Colonic mucosa (tissue), 4 donors: ENCODE measurements at regions not wholly inside any gene's neighbourhood (a gene's known extent, or its start where the extent isn't known, plus 50 kb on each side); places are given as distances from the start of the nearest gene placed in this dataset.

Experiments
- DNase-seq: peaks from one replicate; pipeline ENCODE4 v3.0.0-alpha.2; 2020
- H3K27ac ChIP-seq: fragments of 200-600 bp; one replicate; pipeline ENCODE4 v1.8.0; 2021
- H3K27me3 ChIP-seq: fragments of 200-600 bp; one replicate; pipeline ENCODE4 v1.8.0; 2021
- H3K36me3 ChIP-seq: fragments of 200-600 bp; one replicate; pipeline ENCODE4 v1.8.0; 2021
- H3K4me1 ChIP-seq: fragments of 200-600 bp; one replicate; pipeline ENCODE4 v1.8.0; 2021; ENCODE audit warnings: mild to moderate bottlenecking
- H3K4me3 ChIP-seq: fragments of 200-600 bp; one replicate; pipeline ENCODE4 v1.8.0; 2021
- H3K9ac ChIP-seq, 2 donors: one replicate each; pipeline ENCODE4 v1.7.0; 2013; ENCODE audit warnings: control low read depth in 2 of 2, low read depth in 2 of 2, low read length in 2 of 2
- H3K9me3 ChIP-seq: fragments of 200-600 bp; one replicate; pipeline ENCODE4 v1.8.0; 2021
- intact Hi-C: fragments of 100-400 bp; cut with DNase I; formaldehyde crosslinking; loops from one replicate; pipeline ENCODE4 v1.14.1; 2022
- TF ChIP-seq, protein P1 (sequence below): fragments of 200-600 bp; IDR thresholded peaks from one replicate; pipeline ENCODE4 v1.8.0; 2022; ENCODE audit warnings: antibody characterized with exemption, mild to moderate bottlenecking
- donor health status: healthy.
- donor health status: DM: no; HTN: no; CAD: no.
- donor health status: DM: no; HTN: no; CAD: no.

DNA sequence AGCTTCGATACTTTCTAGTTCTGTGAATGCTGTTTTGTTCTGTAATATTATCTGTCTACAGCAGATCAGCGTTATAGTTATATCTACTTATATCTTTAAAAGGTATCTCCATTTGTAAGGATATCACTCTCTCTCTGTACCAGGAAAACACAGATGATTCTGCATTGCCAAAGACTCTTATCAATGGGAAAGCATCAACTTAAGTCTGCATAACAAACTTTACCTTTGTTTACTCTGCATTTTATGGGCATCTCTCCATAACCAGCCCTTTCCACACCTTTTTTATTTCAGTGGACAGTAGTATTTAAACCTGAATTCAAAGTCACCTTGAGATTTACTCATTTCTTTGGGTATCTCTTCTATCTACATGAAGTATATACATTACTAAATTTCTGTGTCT is 238.7 kb upstream of the GRM7 start:
- no peak overlapping the region for H3K4me3 ChIP-seq
- intact Hi-C loops = no loop called here
- H3K9ac ChIP-seq = no peak overlapping the region
- DNase-seq = no peak
- TF ChIP-seq, protein P1, sequence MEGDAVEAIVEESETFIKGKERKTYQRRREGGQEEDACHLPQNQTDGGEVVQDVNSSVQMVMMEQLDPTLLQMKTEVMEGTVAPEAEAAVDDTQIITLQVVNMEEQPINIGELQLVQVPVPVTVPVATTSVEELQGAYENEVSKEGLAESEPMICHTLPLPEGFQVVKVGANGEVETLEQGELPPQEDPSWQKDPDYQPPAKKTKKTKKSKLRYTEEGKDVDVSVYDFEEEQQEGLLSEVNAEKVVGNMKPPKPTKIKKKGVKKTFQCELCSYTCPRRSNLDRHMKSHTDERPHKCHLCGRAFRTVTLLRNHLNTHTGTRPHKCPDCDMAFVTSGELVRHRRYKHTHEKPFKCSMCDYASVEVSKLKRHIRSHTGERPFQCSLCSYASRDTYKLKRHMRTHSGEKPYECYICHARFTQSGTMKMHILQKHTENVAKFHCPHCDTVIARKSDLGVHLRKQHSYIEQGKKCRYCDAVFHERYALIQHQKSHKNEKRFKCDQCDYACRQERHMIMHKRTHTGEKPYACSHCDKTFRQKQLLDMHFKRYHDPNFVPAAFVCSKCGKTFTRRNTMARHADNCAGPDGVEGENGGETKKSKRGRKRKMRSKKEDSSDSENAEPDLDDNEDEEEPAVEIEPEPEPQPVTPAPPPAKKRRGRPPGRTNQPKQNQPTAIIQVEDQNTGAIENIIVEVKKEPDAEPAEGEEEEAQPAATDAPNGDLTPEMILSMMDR = no peak
- H3K4me1 ChIP-seq = no peaks in the 10 kb centered on the region
- H3K36me3 ChIP-seq = no peaks in the 10 kb centered on the region
- no peaks in the 10 kb centered on the region for H3K9me3 ChIP-seq
- H3K27ac ChIP-seq = no peak overlapping the region
- H3K27me3 ChIP-seq = no peaks in the 10 kb centered on the region

DNA sequence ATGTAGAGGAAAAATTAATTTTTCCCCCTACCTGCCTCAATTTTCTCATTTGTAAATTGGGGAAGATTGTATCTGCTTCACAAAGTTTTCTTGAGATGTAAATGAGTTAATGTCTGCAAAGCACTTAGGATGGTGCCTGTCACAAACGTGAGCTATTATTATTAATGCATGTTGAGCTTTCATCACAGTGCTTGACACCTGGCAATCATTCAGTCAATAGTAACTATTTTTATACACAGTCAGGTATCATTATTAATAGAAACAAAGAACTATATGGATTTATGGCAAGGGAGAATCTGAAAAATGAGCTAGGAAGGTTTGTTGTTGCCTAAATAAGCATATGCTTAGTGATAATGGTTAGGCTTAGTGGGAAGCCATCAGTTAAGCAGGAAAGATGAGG is 238.2 kb upstream of the GRM7 start:
- no peaks in the 10 kb centered on the region for H3K4me1 ChIP-seq
- no peak overlapping the region for H3K4me3 ChIP-seq
- no peaks in the 10 kb centered on the region for H3K27me3 ChIP-seq
- H3K9me3 ChIP-seq = no peaks in the 10 kb centered on the region
- no peak overlapping the region for H3K9ac ChIP-seq
- no peak overlapping the region for H3K27ac ChIP-seq
- DNase-seq = no peak
- intact Hi-C loops = no loop called here
- H3K36me3 ChIP-seq = no peaks in the 10 kb centered on the region
- TF ChIP-seq, protein P1 = no peak

DNA sequence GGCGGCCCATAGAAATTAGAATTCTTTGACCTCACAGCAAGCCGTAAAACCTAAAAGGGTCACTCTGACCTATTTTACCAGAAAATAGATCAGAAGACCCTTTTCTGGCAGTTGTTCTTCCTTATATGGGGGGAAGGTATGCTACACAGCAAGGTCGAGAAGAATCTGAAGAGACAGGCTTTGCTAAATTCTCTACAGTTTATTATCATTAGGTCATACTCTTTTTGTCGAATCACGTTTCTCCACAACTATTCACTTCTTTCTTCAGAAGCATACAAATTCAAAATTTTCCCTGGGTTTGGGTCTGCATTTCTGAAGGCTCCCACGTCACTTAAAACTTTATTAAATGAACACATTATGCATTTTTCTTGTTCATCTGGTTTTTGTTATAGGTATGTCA is 229.5 kb upstream of the GRM7 start:
- Histone ChIP-seq H3K9me3 (no peaks in the 10 kb centered on the region), H3K27me3 (no peaks in the 10 kb centered on the region), H3K4me1 (no peaks in the 10 kb centered on the region), H3K36me3 (no peaks in the 10 kb centered on the region), H3K9ac (no peak overlapping the region), H3K4me3 (no peak overlapping the region), H3K27ac (no peak overlapping the region)
- no peak for DNase-seq
- TF ChIP-seq, protein P1 = no peak
- intact Hi-C loops = no loop called here

- Histone ChIP-seq H3K4me3 (no peak overlapping the region), H3K27me3 (no peaks in the 10 kb centered on the region), H3K9me3 (no peaks in the 10 kb centered on the region), H3K27ac (no peak overlapping the region), H3K9ac (no peak overlapping the region), H3K36me3 (no peaks in the 10 kb centered on the region), H3K4me1 (no peaks in the 10 kb centered on the region)
- no peak for DNase-seq
- intact Hi-C loops = no loop called here
- TF ChIP-seq, protein P1 = no peak
Measured at GRCh38 chr3:6640907-6641306, 220.0 kb upstream of the GRM7 start.

- TF ChIP-seq, protein P1 = no peak
- no peak overlapping the region for H3K4me3 ChIP-seq
- no peaks in the 10 kb centered on the region for H3K27me3 ChIP-seq
- no peak for DNase-seq
- no peak overlapping the region for H3K27ac ChIP-seq
- no peaks in the 10 kb centered on the region for H3K9me3 ChIP-seq
- H3K9ac ChIP-seq = no peak overlapping the region
- H3K4me1 ChIP-seq = no peaks in the 10 kb centered on the region
- H3K36me3 ChIP-seq = no peaks in the 10 kb centered on the region
- intact Hi-C loops = no loop called here
Measured at GRCh38 chr3:6644070-6644929, 216.6 kb upstream of the GRM7 start.
